Upper lobe of right lung (tissue), 1 donor: ENCODE measurements at regions not wholly inside any gene's neighbourhood (a gene's known extent, or its start where the extent isn't known, plus 50 kb on each side); places are given as distances from the start of the nearest gene placed in this dataset.

Source experiments
- ATAC-seq: fragments of 200-7000 bp; cut with Tn5 transposase; one replicate; pipeline ENCODE4 v1.9.1; 2020; ENCODE audit warnings: mild to moderate bottlenecking, moderate library complexity
- DNase-seq: peaks from one replicate; pipeline ENCODE4 v3.0.0-alpha.2; 2020
- H3K27ac ChIP-seq: fragments of 200-600 bp; one replicate; pipeline ENCODE4 v1.8.0; 2022
- H3K27me3 ChIP-seq: fragments of 200-600 bp; one replicate; pipeline ENCODE4 v1.8.0; 2022; ENCODE audit warnings: mild to moderate bottlenecking
- H3K36me3 ChIP-seq: fragments of 200-600 bp; one replicate; pipeline ENCODE4 v1.8.0; 2022
- H3K4me1 ChIP-seq: fragments of 200-600 bp; one replicate; pipeline ENCODE4 v1.8.0; 2022
- H3K4me3 ChIP-seq: fragments of 200-600 bp; one replicate; pipeline ENCODE4 v1.8.0; 2022; ENCODE audit warnings: mild to moderate bottlenecking
- H3K9me3 ChIP-seq: fragments of 200-600 bp; one replicate; pipeline ENCODE4 v1.8.0; 2022
- intact Hi-C: fragments of 100-400 bp; cut with DNase I; formaldehyde crosslinking; loops from one replicate; pipeline ENCODE4 v1.11.0; 2022
- TF ChIP-seq, protein P1 (sequence below): fragments of 200-600 bp; IDR thresholded peaks from one replicate; pipeline ENCODE4 v1.8.0; 2022; ENCODE audit warnings: antibody characterized with exemption
- donor health status: DM: no; HTN: yes; CAD: no; lungs with severe emphysema.

DNA sequence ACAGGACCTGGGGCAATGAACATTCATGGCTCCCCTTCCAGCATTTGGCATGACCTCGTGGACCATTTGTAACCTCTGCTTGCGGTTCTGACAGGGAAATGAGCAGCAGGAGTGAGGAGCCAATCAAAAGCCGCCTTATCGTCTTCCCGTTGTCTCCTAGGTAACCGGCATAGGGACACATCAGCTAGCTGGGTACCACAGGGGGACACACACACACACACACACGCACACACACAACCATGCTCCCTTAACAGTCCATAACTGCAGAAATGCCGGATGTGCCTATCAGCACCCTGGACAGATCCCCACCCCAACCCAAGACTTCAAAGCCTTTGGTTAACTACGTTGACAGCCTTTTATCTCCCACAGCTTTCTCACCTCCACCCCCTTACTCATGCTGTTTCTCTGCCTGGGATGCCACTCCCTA lies 53.4 kb upstream of the CCDC174 start:
- Histone ChIP-seq H3K36me3 (no peaks in the 10 kb centered on the region), H3K4me1 (peaks cover 5% of the 10 kb centered on the region), H3K9me3 (no peaks in the 10 kb centered on the region), H3K27me3 (peaks cover 36% of the 10 kb centered on the region), H3K27ac (no peak overlapping the region), H3K4me3 (no peak overlapping the region)
- intact Hi-C loops, result no loop called here
- no peak for DNase-seq
- no peak for ATAC-seq
- TF ChIP-seq, protein P1, sequence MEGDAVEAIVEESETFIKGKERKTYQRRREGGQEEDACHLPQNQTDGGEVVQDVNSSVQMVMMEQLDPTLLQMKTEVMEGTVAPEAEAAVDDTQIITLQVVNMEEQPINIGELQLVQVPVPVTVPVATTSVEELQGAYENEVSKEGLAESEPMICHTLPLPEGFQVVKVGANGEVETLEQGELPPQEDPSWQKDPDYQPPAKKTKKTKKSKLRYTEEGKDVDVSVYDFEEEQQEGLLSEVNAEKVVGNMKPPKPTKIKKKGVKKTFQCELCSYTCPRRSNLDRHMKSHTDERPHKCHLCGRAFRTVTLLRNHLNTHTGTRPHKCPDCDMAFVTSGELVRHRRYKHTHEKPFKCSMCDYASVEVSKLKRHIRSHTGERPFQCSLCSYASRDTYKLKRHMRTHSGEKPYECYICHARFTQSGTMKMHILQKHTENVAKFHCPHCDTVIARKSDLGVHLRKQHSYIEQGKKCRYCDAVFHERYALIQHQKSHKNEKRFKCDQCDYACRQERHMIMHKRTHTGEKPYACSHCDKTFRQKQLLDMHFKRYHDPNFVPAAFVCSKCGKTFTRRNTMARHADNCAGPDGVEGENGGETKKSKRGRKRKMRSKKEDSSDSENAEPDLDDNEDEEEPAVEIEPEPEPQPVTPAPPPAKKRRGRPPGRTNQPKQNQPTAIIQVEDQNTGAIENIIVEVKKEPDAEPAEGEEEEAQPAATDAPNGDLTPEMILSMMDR, result no peak

DNA sequence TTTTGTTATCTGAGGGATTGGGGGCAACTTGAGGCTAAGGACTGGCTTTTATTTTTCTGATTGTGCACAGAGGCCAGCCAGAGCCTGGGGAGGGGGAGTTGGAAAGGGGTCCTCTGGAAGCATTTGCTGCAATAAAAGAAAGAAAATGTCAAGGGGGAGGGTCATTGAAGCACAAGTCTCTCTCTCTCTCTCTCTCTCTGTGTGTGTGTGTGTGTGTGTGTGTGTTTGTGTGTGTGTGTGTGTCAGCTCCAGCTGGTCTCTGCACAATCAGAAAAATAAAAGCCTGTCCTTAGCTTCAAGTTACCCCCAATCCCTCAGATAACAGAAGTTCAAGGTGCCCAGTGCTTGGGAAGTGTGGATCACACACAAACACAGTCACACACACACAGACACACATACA lies 52.1 kb upstream of the CCDC174 start:
- Histone ChIP-seq H3K9me3 (no peaks in the 10 kb centered on the region), H3K4me1 (peaks cover 5% of the 10 kb centered on the region), H3K27me3 (peaks cover 49% of the 10 kb centered on the region), H3K36me3 (no peaks in the 10 kb centered on the region), H3K4me3 (no peak overlapping the region), H3K27ac (no peak overlapping the region)
- no peak for DNase-seq
- intact Hi-C loops, result no loop called here
- no peak for ATAC-seq
- TF ChIP-seq, protein P1, result no peak

DNA sequence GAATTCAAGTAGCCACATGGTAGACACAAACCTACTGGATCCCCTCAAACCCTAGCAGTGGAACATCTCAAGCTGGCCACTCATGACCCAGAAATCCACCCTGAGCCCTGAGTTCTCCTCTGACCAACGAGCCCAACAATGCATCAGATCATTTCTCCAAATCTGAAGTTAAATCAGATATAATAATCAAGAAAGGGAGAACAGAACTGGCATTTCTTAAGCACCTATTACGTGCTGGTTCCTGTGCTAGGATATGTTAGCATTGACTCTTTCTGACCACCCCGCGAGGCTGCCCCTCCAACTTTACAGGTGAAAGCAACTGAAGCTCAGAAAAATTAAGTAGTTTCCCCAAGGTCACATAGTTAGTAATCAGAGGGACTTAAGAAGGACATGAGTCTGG lies 51.5 kb upstream of the CCDC174 start:
- H3K4me1 ChIP-seq, result peaks cover 5% of the 10 kb centered on the region
- H3K27ac ChIP-seq, result no peak overlapping the region
- peaks cover 52% of the 10 kb centered on the region for H3K27me3 ChIP-seq
- intact Hi-C loops, result no loop called here
- ATAC-seq, result no peak
- H3K9me3 ChIP-seq, result no peaks in the 10 kb centered on the region
- no peak overlapping the region for H3K4me3 ChIP-seq
- no peaks in the 10 kb centered on the region for H3K36me3 ChIP-seq
- DNase-seq, result no peak
- TF ChIP-seq, protein P1, result no peak

DNA sequence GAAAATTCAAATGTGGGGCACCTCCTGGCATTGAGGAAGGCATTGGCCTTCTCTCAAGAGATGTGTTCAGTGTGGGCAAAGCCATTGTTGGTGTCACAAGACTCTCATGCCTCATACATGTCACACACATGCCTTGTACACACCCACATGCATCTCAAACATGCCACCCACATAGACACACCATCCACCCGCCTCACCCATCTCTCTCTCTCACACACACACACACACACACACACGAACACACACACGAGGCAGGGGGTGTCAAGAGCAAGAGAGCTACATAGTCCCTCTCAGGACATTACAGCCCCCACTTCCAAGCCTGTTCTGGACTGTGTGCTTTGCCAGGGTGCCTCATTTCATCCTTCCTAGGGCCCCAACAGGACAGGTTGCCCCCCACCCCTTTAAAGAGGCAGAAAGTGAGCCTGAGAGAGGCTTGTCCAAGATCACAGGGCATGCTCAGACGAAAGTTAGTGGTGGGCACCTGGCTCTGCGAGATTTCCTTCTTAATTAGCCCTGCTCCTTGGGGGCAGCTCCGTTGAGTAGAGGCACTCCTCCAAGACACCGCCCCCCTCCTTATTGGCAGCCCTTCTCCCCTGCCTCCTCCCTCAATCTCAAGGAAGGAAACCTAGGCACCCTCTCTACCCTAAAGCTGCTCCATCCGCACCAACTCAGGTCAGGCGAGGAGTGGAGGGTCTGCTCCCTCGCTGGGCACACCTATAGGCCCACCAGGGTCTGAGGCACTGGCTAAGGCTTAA lies 50.5 kb upstream of the CCDC174 start:
- TF ChIP-seq, protein P1, result no peak
- H3K27me3 ChIP-seq, result peaks cover 52% of the 10 kb centered on the region
- intact Hi-C loops, result no loop called here

DNA sequence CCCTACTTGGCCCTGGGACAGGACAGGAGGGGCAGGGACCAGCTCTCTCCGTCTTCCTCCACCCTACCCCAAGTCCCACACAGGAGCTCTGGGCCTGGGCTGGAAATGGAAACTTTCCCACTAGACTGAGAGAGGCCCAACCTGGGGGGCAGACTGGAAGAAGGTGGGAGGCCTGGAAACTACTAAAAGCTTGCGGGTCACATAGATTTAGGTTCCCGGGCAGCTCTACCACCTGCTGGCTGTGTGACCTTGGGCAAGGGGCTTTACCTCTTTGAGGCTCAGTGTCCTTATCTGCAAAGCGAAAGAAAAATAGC lies 49.9 kb upstream of the CCDC174 start:
- no peak for ATAC-seq
- H3K9me3 ChIP-seq, result no peaks in the 10 kb centered on the region
- H3K36me3 ChIP-seq, result no peaks in the 10 kb centered on the region
- no peak overlapping the region for H3K27ac ChIP-seq
- TF ChIP-seq, protein P1, result no peak
- intact Hi-C loops, result no loop called here
- no peak for DNase-seq
- no peak overlapping the region for H3K4me3 ChIP-seq
- peaks cover 52% of the 10 kb centered on the region for H3K27me3 ChIP-seq
- peaks cover 5% of the 10 kb centered on the region for H3K4me1 ChIP-seq

More for the DNA sequence above, 50.5 kb upstream of the CCDC174 start:
- H3K36me3 ChIP-seq, result no peaks in the 10 kb centered on the region
- ATAC-seq, result no peak
- H3K4me1 ChIP-seq, result peaks cover 5% of the 10 kb centered on the region
- H3K4me3 ChIP-seq, result no peak overlapping the region
- H3K27ac ChIP-seq, result no peak overlapping the region
- no peaks in the 10 kb centered on the region for H3K9me3 ChIP-seq
- no peak for DNase-seq
